Urothelium cell line (cell line): ENCODE measurements at regions not wholly inside any gene's neighbourhood (a gene's known extent, or its start where the extent isn't known, plus 50 kb on each side); places are given as distances from the start of the nearest gene placed in this dataset.

Experiments
- DNase-seq: peaks from one replicate; pipeline ENCODE4 v3.0.0; 2011; ENCODE audit warnings: low spot score, mixed read lengths
- FAIRE-seq: peaks from 2 replicates; lab custom pipeline; 2011; peaks lifted over from hg19 to GRCh38; lab: Jason Lieb, UNC

GRCh38 chr3:117723825-117724224, 1014.2 kb downstream of the TUSC7 start:
- FAIRE-seq (no peak), DNase-seq (no peak)

GRCh38 chr3:117725314-117725713, 1015.7 kb downstream of the TUSC7 start:
- FAIRE-seq, result no peak
- no peak for DNase-seq

- DNase-seq (no peak), FAIRE-seq (no peak)
Measured at GRCh38 chr3:117726776-117727175, 1017.2 kb downstream of the TUSC7 start.

GRCh38 chr3:117728226-117728625, 1018.6 kb downstream of the TUSC7 start:
- no peak for DNase-seq
- FAIRE-seq, result no peak

- FAIRE-seq (no peak), DNase-seq (no peak)
Measured at GRCh38 chr3:117734496-117734895, 1024.9 kb downstream of the TUSC7 start.

- FAIRE-seq (no peak), DNase-seq (no peak)
Measured at GRCh38 chr3:117735481-117736101, 1026.0 kb downstream of the TUSC7 start.

GRCh38 chr3:117736846-117737245, 1027.3 kb downstream of the TUSC7 start:
- DNase-seq (no peak), FAIRE-seq (no peak)

GRCh38 chr3:117743993-117744392, 1034.4 kb downstream of the TUSC7 start:
- DNase-seq, result no peak

GRCh38 chr3:117744935-117745334, 1035.4 kb downstream of the TUSC7 start:
- no peak for FAIRE-seq
- no peak for DNase-seq

More at GRCh38 chr3:117743993-117744392, 1034.4 kb downstream of the TUSC7 start:
- FAIRE-seq, result no peak

GRCh38 chr3:117745516-117745915, 1035.9 kb downstream of the TUSC7 start:
- FAIRE-seq, result no peak

GRCh38 chr3:117746066-117746465, 1036.5 kb downstream of the TUSC7 start:
- FAIRE-seq, result no peak
- no peak for DNase-seq

More at GRCh38 chr3:117745516-117745915, 1035.9 kb downstream of the TUSC7 start:
- DNase-seq, result no peak

GRCh38 chr3:117748131-117748530, 1038.6 kb downstream of the TUSC7 start:
- DNase-seq, result no peak
- no peak for FAIRE-seq

GRCh38 chr3:117750674-117751269, 1041.2 kb downstream of the TUSC7 start:
- no peak for FAIRE-seq
- no peak for DNase-seq

- FAIRE-seq (no peak), DNase-seq (no peak)
Measured at GRCh38 chr3:117751651-117752050, 1042.1 kb downstream of the TUSC7 start.

- no peak for DNase-seq
- no peak for FAIRE-seq
Measured at GRCh38 chr3:117752984-117753717, 1043.6 kb downstream of the TUSC7 start.

GRCh38 chr3:117754058-117754457, 1044.5 kb downstream of the TUSC7 start:
- DNase-seq, result no peak
- no peak for FAIRE-seq

GRCh38 chr3:117754841-117755240, 1045.3 kb downstream of the TUSC7 start:
- FAIRE-seq, result no peak

GRCh38 chr3:117756563-117756962, 1047.0 kb downstream of the TUSC7 start:
- DNase-seq (no peak), FAIRE-seq (no peak)

More at GRCh38 chr3:117754841-117755240, 1045.3 kb downstream of the TUSC7 start:
- no peak for DNase-seq

- DNase-seq, result no peak
- no peak for FAIRE-seq
Measured at GRCh38 chr3:117761703-117762620, 1052.4 kb downstream of the TUSC7 start.

- FAIRE-seq (no peak), DNase-seq (no peak)
Measured at GRCh38 chr3:117762621-117763037, 1053.0 kb downstream of the TUSC7 start.

- no peak for FAIRE-seq
- no peak for DNase-seq
Measured at GRCh38 chr3:117763561-117763960, 1054.0 kb downstream of the TUSC7 start.
